HG03520 (cell line): ENCODE measurements at regions not wholly inside any gene's neighbourhood (a gene's known extent, or its start where the extent isn't known, plus 50 kb on each side); places are given as distances from the start of the nearest gene placed in this dataset.

ENCODE experiments used
- ATAC-seq: cut with Tn5 transposase; IDR thresholded peaks from one replicate; pipeline ENCODE4 v1.9.1; 2021; ENCODE audit warnings: mild to moderate bottlenecking, moderate library complexity; ENCODE audit not compliant: unreplicated experiment

- ATAC-seq: no peak
Observed at GRCh38 chr1:228914700-228915099, 179.4 kb downstream of the RHOU start.

- ATAC-seq: no peak
Observed at GRCh38 chr1:228917342-228917741, 182.1 kb downstream of the RHOU start.

GRCh38 chr1:228917755-228918154 is 182.5 kb downstream of the RHOU start:
- no peak for ATAC-seq

GRCh38 chr1:228918335-228918734 is 183.1 kb downstream of the RHOU start:
- no peak for ATAC-seq

GRCh38 chr1:228919914-228920313 is 184.6 kb downstream of the RHOU start:
- no peak for ATAC-seq

GRCh38 chr1:228920831-228921230 is 185.6 kb downstream of the RHOU start:
- ATAC-seq: no peak

GRCh38 chr1:228921481-228921880 is 186.2 kb downstream of the RHOU start:
- no peak for ATAC-seq

- no peak for ATAC-seq
Observed at GRCh38 chr1:228922722-228923376, 187.6 kb downstream of the RHOU start.

- ATAC-seq: no peak
Observed at GRCh38 chr1:228923973-228924686, 188.9 kb downstream of the RHOU start.

GRCh38 chr1:228925691-228926090 is 190.4 kb downstream of the RHOU start:
- no peak for ATAC-seq

GRCh38 chr1:228927421-228927820 is 192.1 kb downstream of the RHOU start:
- no peak for ATAC-seq

GRCh38 chr1:228927946-228928898 is 192.9 kb downstream of the RHOU start:
- ATAC-seq: no peak

GRCh38 chr1:228929476-228930027 is 194.3 kb downstream of the RHOU start:
- no peak for ATAC-seq

- ATAC-seq: no peak
Observed at GRCh38 chr1:228930479-228930957, 195.2 kb downstream of the RHOU start.

GRCh38 chr1:228933753-228934152 is 198.5 kb downstream of the RHOU start:
- no peak for ATAC-seq

- ATAC-seq: no peak
Observed at GRCh38 chr1:228935198-228935663, 200.0 kb downstream of the RHOU start.

GRCh38 chr1:228935855-228936727 is 200.8 kb downstream of the RHOU start:
- ATAC-seq: no peak

- no peak for ATAC-seq
Observed at GRCh38 chr1:228936881-228937280, 201.6 kb downstream of the RHOU start.

GRCh38 chr1:228937351-228937750 is 202.1 kb downstream of the RHOU start:
- ATAC-seq: no peak
